Spleen (tissue), 7 donors: ENCODE measurements at regions not wholly inside any gene's neighbourhood (a gene's known extent, or its start where the extent isn't known, plus 50 kb on each side); places are given as distances from the start of the nearest gene placed in this dataset.

ENCODE experiments used
- POLR2A ChIP-seq, 3 donors: fragments of 450-650 bp; IDR thresholded peaks; one replicate each; pipeline ENCODE4 v1.5.1; 2017; ENCODE audit warnings: antibody characterized with exemption in 3 of 3, mild to moderate bottlenecking in 1 of 3
- POLR2AphosphoS5 ChIP-seq, 3 donors: sonication (generic); formaldehyde crosslinking; IDR thresholded peaks; one replicate each; pipeline ENCODE4 v1.5.1; 2017; ENCODE audit warnings: antibody characterized with exemption in 3 of 3
- TF ChIP-seq, protein P1 (sequence below), 11 experiments: fragments of 200-600 bp in 7 of 11; fragments of 450-650 bp in 4 of 11; sonication (generic) in 4 of 11; IDR thresholded peaks in 8 of 11; conservative IDR thresholded peaks in 3 of 11; 1 replicate in 7 of 11; 2 replicates in 4 of 11; pipeline versions ENCODE4 v1.4.0 to v1.8.0; 2016 to 2021; ENCODE audit warnings: antibody characterized with exemption in 11 of 11, inconsistent platforms in 4 of 11, mild to moderate bottlenecking in 1 of 11
- donor health status: DM: no; HTN: no; CAD: no; lungs with moderate emphysema.
- donor health status: DM: no; HTN: no; CAD: no.
- donor health status: DM: no; HTN: no; CAD: no.

DNA sequence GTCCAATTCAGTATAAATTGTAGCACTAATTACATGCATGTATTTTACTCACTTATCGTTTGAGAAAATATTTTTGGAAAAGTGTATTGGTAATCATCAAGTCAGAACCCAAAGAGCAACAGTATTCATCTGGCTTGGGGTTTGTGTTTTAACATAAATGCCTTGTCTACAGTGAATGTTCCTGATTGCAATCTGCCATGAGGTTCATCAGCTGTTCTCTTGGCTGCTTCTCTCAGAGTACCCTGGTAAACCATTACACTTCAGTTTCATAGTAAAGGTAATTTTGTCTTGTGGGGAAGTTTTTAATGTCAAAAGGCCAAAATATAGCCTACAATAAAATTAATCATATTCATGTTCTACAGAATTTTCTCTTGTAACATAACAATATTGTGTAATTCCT is 150.3 kb downstream of the IFI44 start:
- TF ChIP-seq, protein P1, sequence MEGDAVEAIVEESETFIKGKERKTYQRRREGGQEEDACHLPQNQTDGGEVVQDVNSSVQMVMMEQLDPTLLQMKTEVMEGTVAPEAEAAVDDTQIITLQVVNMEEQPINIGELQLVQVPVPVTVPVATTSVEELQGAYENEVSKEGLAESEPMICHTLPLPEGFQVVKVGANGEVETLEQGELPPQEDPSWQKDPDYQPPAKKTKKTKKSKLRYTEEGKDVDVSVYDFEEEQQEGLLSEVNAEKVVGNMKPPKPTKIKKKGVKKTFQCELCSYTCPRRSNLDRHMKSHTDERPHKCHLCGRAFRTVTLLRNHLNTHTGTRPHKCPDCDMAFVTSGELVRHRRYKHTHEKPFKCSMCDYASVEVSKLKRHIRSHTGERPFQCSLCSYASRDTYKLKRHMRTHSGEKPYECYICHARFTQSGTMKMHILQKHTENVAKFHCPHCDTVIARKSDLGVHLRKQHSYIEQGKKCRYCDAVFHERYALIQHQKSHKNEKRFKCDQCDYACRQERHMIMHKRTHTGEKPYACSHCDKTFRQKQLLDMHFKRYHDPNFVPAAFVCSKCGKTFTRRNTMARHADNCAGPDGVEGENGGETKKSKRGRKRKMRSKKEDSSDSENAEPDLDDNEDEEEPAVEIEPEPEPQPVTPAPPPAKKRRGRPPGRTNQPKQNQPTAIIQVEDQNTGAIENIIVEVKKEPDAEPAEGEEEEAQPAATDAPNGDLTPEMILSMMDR (IDR thresholded peaks at IDR 0.05 in 8 of 11, conservative IDR thresholded peaks at IDR 0.05 in 3 of 11), result no peak
- TF ChIP-seq POLR2A (IDR thresholded peaks at IDR 0.05), result no peak
- TF ChIP-seq POLR2AphosphoS5 (IDR thresholded peaks at IDR 0.05), result no peak
